Hepatocyte (in vitro differentiated cells): ENCODE measurements at regions not wholly inside any gene's neighbourhood (a gene's known extent, or its start where the extent isn't known, plus 50 kb on each side); places are given as distances from the start of the nearest gene placed in this dataset.

Experiments used
- EZH2 ChIP-seq: fragments of 200-600 bp; sonication (generic); IDR thresholded peaks from 2 replicates; pipeline ENCODE4 v1.6.1; 2016; ENCODE audit warnings: antibody characterized with exemption, mild to moderate bottlenecking, borderline replicate concordance
- EZH2phosphoT487 ChIP-seq: fragments of 200-600 bp; sonication (generic); IDR thresholded peaks from one replicate; pipeline ENCODE4 v1.6.1; 2018; ENCODE audit warnings: antibody characterized with exemption, mild to moderate bottlenecking, low read depth, moderate library complexity; ENCODE audit not compliant: unreplicated experiment, severe bottlenecking
- TF ChIP-seq, protein P1 (sequence below): fragments of 200-600 bp; sonication (generic); IDR thresholded peaks from 2 replicates; pipeline ENCODE4 v1.5.1; 2016; ENCODE audit warnings: antibody characterized with exemption, mild to moderate bottlenecking; ENCODE audit not compliant: poor library complexity

DNA sequence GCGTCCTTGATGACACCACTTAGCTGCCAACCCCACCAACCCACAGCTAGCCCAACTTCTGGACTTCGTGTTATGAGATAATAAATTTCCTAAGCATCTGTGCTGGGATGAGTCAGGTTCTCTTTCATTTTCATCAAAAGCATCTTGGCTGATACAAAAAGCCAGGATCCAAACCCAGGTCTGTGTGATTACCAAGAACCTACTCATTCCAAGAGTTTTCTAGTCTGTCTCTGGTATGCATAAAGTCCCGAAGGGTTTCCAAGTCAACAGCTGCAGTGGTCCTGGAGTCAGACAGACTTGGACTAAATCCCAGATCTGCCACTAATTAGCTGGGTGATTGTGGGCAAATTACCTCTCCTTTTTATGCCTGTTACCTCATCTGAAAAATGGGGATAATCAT is 55.5 kb upstream of the SERP2 start:
- TF ChIP-seq, protein P1, sequence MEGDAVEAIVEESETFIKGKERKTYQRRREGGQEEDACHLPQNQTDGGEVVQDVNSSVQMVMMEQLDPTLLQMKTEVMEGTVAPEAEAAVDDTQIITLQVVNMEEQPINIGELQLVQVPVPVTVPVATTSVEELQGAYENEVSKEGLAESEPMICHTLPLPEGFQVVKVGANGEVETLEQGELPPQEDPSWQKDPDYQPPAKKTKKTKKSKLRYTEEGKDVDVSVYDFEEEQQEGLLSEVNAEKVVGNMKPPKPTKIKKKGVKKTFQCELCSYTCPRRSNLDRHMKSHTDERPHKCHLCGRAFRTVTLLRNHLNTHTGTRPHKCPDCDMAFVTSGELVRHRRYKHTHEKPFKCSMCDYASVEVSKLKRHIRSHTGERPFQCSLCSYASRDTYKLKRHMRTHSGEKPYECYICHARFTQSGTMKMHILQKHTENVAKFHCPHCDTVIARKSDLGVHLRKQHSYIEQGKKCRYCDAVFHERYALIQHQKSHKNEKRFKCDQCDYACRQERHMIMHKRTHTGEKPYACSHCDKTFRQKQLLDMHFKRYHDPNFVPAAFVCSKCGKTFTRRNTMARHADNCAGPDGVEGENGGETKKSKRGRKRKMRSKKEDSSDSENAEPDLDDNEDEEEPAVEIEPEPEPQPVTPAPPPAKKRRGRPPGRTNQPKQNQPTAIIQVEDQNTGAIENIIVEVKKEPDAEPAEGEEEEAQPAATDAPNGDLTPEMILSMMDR = no peak
- no peak for TF ChIP-seq EZH2
- TF ChIP-seq EZH2phosphoT487 = no peak
